Stimulated activated CD4-positive, alpha-beta T cell treated with anti-CD3 and anti-CD28 coated beads, Interleukin-1b, Interleukin-23, amount 100 ng/mL, for 24 hours (primary cell): ENCODE measurements at regions not wholly inside any gene's neighbourhood (a gene's known extent, or its start where the extent isn't known, plus 50 kb on each side); places are given as distances from the start of the nearest gene placed in this dataset.

Source experiments
- DNase-seq, 4 experiments: peaks; one replicate each; pipeline ENCODE4 v3.0.0-alpha.2; 2020; ENCODE audit warnings: low read depth in 4 of 4, low spot score in 1 of 4

DNA sequence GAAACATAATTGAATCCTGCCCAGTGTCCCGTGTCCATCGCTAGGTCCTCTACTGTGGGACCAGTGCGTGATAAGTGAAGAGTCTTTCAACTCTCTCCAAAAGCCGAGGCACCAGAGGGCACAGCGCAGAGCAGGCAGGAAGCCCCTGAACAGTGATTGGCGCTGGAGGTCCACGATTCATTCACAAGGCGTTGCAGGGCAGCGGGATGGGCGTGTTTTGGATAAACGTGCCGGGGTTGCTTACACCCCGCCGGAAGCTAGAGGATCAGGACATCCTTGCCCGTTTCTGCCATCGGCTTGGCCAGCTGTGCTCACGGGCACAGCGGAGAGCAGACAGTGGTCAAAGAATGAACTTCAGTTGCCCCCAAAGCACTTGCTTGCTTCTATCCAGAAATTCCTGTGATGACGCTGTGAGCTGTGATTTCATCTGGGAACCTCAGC, 86.0 kb upstream of the PFKP start:
- no peak for DNase-seq

DNA sequence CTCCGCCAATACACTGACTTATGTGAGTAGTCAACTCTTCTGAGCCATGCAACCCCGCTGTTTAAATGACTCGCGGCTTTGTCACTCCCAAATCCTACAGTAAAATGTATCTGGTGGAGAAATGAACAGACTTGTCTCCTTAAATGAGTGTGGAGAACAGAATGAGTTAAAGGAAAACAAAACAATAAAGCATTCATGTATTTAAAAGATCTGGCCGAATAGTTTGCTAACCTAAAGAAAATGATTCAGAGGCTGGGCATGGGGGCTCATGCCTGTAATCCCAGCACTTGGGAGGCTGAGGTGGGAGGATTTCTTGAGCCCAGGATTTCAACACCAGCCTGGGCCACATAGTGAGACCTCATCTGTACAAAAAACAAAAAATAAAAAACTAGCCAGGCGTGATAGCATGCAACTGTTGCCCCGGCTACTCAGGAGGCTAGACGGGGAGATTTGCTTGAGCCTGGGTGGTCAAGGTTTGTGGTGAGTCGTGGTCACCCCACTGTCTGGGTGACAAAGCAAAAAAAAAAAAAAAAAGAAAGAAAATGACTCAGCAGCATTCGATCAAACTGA, 86.5 kb upstream of the PFKP start:
- no peak for DNase-seq

DNA sequence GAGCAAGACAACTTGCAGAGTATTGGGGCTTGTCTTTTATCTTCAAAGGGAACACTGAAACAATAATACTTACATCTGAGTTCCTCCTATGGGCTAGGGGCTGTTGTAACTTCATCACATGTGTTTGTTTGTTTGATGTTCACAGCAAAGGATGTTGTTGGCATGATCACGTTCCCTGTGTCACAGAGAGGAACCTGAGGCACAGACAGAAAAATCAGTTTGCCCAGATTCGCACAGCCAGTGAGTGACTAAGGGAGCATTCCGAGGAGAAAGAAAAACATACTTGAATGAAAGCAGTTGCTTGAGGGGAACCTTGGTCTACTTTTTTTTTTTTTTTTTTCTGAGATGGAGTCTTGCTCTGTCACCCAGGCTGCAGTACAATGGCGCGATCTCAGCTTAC, 87.2 kb upstream of the PFKP start:
- no peak for DNase-seq

GRCh38 chr10:2979306-2979705, 88.0 kb upstream of the PFKP start:
- no peak for DNase-seq

DNA sequence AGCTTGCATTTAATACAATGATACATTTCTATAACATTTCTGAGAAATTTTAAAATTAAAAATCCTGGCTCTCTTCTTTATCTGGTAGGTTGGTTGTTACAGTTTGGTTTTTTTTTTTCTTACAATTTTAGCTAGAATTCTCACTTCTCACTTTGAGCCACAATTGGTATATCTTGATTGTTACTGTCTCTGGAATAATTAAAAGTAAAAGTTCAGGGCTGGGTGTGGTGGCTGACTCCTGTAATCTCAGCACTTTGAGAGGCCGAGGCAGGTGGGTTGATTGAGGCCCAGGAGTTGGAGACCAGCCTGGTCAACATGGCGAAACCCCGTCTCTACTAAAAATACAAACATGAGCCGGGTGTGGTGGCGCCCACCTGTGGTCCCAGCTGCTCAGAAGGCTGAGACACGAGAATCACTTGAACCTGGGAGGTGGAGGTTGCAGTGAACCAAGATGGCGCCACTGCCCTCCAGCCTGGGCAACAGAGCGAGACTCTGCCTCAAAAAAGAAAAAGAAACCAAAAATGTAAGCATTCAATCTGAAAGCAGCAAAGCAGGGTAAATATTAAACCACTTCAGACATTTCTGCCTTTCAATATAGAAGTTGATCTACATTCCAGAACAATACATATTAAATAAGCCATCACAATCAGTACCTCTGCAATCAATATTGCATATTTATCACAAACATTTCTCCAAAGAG, 88.6 kb upstream of the PFKP start:
- no peak for DNase-seq

GRCh38 chr10:2978111-2978510, 89.2 kb upstream of the PFKP start:
- no peak for DNase-seq

DNA sequence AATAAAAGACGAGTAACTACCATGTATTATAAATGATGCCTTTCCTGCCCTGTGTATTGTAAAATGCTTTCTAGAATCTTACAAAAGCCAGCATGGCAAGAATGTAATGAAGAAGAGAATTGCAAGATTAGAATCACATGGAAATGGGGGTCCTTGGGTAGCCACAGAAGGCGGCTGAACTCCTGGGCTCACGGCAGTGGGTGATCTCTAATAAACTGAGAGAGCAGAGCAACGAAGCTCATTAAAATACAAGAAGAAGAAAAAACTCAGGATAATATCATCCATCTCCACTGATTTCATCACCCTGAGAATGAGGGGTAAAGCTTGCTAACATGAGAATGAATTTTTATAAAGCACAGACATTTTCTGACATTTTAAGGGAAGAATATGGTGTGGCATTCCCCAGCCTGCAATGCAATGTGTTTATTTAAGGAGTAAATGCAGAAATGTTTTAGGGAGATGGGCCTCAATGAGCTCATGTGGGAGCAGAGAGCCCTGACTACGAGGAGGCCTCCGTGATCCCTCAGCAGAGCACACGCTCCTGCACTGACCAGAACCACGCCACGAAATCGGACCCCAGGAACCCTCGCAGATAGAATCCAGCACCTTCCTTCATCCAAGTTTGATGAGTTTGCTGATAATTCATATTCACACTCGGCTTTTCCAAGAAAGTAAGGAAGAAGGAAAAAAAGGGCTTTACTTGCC, 92.7 kb upstream of the PFKP start:
- DNase-seq = no peak

- DNase-seq = no peak
Measured at GRCh38 chr10:2974083-2974482, 93.3 kb upstream of the PFKP start.

DNA sequence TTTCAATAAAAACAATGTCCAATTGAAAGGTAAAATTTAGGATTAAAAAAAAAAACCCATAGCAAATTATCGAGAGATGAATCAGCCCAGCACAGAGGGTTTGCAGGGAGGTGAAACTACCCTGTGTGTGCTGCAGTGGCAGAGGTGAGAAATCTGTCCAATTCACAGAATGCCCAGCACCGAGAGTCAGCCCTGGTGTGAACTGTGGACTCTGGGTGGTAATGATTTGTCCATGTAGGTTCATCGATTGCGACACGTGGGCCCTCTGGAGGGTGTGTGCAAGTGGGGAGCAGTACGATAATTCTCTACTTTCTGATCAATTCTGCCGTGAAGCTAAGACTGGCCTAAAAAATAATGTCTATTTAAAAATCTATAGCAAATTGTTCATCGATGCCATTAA, 94.5 kb upstream of the PFKP start:
- no peak for DNase-seq

DNA sequence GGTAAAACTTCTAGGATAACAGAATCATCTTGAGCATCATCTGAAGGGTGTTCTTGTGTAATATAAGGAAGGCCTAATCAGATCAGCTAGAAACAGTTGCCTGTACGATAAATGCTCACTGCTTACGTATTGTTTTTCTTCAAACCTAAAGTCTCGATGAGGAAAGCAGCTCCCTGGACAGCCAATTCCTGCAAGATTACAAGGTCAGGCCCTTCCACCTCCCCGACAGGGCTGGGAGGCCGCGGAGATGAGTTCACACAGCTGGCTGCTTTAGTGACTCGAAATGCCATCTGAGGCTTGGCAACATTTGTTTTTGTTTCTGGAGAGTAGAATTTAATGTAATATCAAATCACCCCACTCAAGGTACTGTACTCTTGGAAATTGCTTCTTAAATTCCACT, 95.1 kb upstream of the PFKP start:
- no peak for DNase-seq

GRCh38 chr10:2970190-2970823, 97.0 kb upstream of the PFKP start:
- DNase-seq = no peak

- DNase-seq = no peak
Measured at GRCh38 chr10:2968401-2969058, 98.8 kb upstream of the PFKP start.

DNA sequence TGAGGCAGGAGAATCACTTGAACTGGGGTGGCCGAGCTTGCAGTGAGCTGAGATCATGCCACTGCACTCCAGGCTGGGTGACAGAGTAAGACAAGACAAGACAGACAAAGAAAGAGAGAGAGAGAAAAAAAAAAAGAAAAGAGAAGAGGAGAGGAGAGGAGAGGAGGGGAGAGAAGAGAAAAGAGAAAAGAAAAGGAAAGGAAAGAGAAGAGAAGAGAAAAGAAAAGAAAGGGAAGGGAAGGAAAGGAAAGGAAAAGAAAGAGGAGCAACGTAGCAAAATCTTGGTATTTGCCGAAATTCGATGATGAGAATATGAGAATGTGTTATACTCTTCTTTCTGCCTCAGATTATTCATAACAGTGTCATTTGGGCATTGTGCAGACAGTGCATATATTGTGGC, 101.2 kb upstream of the PFKP start:
- DNase-seq = no peak

GRCh38 chr10:2964632-2965296, 102.6 kb upstream of the PFKP start:
- no peak for DNase-seq

GRCh38 chr10:2963889-2964631, 103.3 kb upstream of the PFKP start:
- no peak for DNase-seq

- no peak for DNase-seq
Measured at GRCh38 chr10:2962194-2962593, 105.2 kb upstream of the PFKP start.

GRCh38 chr10:2958659-2959058, 108.7 kb upstream of the PFKP start:
- DNase-seq = no peak

GRCh38 chr10:2957785-2958184, 109.6 kb upstream of the PFKP start:
- no peak for DNase-seq

DNA sequence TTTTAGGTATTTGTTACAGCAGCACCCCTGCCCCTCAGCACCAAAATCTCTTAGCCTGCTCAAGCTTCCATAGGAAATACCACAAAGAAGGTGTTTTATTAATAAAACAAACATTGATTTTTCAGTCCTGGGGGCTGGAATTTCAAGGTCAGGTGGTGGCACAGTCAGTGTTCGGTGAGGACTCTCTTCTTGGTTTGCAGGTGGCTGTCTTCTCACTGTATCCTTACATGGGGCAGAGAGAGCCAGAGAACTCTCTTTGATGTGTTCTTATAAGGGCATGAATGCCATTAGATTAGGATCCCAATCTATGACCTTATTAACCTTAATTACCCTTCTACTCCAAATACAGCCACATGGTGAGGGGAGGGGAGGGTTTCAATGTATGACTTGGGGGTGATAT, 112.3 kb upstream of the PFKP start:
- no peak for DNase-seq

DNA sequence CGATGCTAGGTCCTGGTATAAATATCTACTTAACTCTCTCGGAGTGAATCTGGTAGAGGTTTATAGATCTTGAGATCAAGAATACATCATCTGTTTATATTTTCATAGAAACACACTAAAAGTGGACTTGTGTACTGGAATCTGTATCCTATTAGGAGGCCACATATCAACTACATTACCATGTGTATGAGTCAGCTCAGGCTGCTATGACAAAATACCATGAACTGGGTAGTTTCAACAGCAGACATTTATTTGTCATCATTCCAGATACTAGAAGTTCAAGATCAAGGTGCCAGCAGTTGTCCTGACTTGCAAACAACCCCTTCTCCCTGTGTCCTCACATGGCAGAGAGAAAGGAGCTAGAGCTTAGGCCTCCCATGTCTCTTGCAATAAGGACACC, 113.9 kb upstream of the PFKP start:
- no peak for DNase-seq
